GM10248 (cell line): ENCODE measurements at regions not wholly inside any gene's neighbourhood (a gene's known extent, or its start where the extent isn't known, plus 50 kb on each side); places are given as distances from the start of the nearest gene placed in this dataset.

Experiments used
- CTCF ChIA-PET: fragments of 300-600 bp; sonication (Branson Sonifier 250); formaldehyde crosslinking; extraction: SDS; loops from one replicate; lab custom pipeline; 2021; ENCODE audit warnings: antibody characterized with exemption; lab: Yijun Ruan, JAX
- POLR2A ChIA-PET: fragments of 350-650 bp; sonication (Branson Sonifier 250); formaldehyde crosslinking; extraction: SDS; loops from one replicate; lab custom pipeline; 2020; ENCODE audit warnings: antibody characterized with exemption; lab: Yijun Ruan, JAX
- DNase-seq: peaks from one replicate; pipeline ENCODE4 v3.0.0; 2012; ENCODE audit errors: extremely low spot score
- TF ChIP-seq, protein P1 (sequence below): IDR thresholded peaks from 2 replicates; pipeline ENCODE4 v1.5.1; 2012; ENCODE audit warnings: mild to moderate bottlenecking, low read depth; ENCODE audit errors: extremely low read depth, missing control alignments, control extremely low read depth

DNA sequence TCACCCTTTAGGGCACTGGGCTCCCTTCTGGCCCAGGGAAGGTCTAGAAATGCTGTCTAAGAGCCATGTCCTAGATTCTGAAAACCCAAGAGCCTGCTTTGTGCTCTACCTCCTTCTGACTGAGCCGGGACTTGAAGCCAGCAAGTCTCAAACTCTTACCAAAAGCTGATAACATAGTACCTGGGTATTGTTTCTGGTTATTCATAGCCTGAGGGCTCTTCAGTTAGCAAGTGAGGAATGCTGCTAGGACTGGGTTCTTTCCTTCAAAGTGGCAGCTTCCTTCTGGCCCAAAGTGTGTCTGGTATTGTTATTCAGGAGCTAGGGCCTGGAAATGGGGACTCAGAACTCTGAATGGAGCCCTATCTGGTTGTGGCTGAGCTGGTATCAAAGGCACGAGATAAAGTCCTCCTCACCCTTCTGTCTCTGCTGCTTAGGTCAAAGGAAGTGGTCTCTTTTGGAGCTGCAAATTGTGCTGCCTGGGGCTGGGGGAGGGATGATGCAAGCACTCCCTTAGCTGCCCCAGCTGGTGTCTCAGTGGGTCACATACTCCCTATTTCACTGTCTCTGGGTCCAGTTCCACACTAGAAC lies 696.0 kb upstream of the CCDC179 start:
- POLR2A ChIA-PET, result no interaction called here
- DNase-seq, result no peak
- CTCF ChIA-PET, result interaction anchor here (1.0 to 2.5 kb wide), 3 partner anchors 9 to 16 kb away, joined by 4 to 18 read pairs (median 8); no protein-coding TSS in a partner anchor
- TF ChIP-seq, protein P1, sequence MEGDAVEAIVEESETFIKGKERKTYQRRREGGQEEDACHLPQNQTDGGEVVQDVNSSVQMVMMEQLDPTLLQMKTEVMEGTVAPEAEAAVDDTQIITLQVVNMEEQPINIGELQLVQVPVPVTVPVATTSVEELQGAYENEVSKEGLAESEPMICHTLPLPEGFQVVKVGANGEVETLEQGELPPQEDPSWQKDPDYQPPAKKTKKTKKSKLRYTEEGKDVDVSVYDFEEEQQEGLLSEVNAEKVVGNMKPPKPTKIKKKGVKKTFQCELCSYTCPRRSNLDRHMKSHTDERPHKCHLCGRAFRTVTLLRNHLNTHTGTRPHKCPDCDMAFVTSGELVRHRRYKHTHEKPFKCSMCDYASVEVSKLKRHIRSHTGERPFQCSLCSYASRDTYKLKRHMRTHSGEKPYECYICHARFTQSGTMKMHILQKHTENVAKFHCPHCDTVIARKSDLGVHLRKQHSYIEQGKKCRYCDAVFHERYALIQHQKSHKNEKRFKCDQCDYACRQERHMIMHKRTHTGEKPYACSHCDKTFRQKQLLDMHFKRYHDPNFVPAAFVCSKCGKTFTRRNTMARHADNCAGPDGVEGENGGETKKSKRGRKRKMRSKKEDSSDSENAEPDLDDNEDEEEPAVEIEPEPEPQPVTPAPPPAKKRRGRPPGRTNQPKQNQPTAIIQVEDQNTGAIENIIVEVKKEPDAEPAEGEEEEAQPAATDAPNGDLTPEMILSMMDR, result no peak

DNA sequence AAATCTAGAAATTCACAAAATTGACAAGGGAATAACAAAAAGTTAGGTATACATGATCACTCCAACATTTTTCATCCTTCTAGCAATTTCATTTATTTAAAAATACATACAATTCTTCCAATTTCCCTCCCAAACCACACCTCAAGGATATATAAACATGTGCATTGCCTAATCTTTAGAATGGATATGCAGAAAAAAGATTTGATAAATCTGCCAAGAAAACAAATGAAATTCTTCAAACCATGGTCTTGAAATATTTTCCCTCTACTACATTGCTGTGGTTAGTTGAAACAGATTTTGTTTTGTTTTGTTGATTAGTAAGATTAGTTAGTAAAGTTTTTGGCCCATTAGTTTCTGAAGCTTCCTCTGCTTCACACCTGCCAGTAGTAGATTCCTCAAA lies 703.3 kb upstream of the CCDC179 start:
- no peak for DNase-seq
- CTCF ChIA-PET, result interaction anchor here (1.5 kb wide), 1 partner anchor 23 kb away, joined by 5 read pairs; no protein-coding TSS in a partner anchor
- POLR2A ChIA-PET, result no interaction called here
- TF ChIP-seq, protein P1, result no peak

DNA sequence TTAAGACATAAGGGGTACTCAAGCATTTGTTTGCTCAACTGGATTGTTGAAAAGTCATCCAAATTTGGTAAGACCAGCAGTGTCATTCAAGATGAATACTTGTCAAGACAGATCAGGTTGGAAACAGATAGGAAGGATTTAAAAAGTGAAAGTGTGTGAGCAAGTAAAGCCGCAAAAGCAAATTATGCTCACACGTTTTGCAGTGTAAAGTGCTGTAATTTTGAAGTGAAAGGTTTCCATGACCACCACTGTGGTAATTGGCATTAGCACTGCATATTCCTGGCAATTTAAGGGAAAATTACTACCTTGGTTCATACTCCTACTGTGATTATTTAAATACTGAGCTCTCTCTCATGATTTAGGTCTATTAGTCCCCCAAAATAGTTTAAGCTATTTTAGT lies 704.1 kb upstream of the CCDC179 start:
- ChIA-PET POLR2A (no interaction called here), CTCF (interaction anchor here (1.2 to 1.5 kb wide), 2 partner anchors 13 to 24 kb away, joined by 3 to 5 read pairs; no protein-coding TSS in a partner anchor)
- TF ChIP-seq, protein P1, result no peak
- no peak for DNase-seq

DNA sequence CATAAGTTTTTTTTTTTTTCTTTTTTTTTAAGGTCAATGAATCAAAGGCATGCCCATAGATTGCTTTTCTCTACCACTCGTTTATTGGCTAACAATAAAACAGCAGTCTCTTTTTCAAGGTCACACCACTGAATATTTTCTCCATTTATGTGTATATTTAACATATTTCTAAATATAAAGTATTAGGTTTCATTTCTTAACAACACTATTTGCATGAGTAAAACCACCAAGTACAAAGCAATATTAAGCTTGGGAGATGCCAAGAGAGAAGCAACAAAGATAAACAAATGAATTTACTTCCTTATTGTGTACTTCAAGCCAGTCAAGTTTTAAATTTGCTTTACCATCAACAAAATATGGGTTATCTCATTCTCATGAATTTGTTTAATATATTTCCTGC lies 708.9 kb upstream of the CCDC179 start:
- DNase-seq, result no peak
- ChIA-PET POLR2A (no interaction called here), CTCF (interaction anchor here (1.5 kb wide), 1 partner anchor 16 kb away, joined by 3 read pairs; no protein-coding TSS in a partner anchor)
- TF ChIP-seq, protein P1, result no peak

DNA sequence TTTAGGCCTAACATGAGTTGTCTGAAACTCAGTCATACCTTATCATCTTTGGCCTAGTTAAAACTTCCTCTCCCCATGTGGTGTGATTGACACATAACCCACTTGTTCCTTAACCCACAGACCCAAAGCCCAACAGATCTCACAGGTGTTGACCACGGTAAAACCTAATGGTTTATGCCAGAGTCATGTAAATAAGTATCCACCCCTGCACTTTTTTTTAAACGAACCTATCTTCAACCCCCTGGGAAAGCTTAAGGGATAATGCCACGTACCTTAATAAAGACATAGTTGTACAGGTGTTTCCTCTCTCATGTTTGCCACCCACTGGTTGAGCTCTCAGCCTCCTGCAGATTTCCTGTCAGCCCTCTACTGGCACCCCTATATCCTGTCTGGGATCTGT lies 709.3 kb upstream of the CCDC179 start:
- TF ChIP-seq, protein P1, result no peak
- no peak for DNase-seq
- ChIA-PET CTCF (interaction anchor here (1.5 kb wide), 1 partner anchor 15 kb away, joined by 3 read pairs; no protein-coding TSS in a partner anchor), POLR2A (no interaction called here)

DNA sequence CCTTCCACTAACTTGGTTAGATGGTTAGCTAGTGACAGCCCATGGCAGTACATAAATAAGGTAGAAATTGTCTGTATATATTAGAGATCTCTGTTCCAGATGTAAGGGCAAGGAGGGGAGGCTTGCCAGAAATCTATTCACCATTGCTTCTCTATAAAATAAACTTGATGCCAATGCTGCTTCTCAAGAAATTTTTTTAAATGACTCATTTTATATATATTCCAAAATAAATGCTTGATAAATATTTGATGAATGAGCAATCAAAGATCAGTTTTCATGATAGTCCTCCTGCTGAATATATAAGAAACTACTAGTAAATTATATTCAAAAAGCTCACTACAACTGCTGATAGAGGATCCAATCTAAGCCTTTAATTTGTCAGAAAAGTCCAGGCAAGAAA lies 710.6 kb upstream of the CCDC179 start:
- ChIA-PET POLR2A (no interaction called here), CTCF (interaction anchor here (1.5 kb wide), 1 partner anchor 16 kb away, joined by 3 read pairs; no protein-coding TSS in a partner anchor)
- TF ChIP-seq, protein P1, result no peak
- no peak for DNase-seq
